ENCODE measurements at regions not wholly inside any gene's neighbourhood (a gene's known extent, or its start where the extent isn't known, plus 50 kb on each side); places are given as distances from the start of the nearest gene placed in this dataset.

DNA sequence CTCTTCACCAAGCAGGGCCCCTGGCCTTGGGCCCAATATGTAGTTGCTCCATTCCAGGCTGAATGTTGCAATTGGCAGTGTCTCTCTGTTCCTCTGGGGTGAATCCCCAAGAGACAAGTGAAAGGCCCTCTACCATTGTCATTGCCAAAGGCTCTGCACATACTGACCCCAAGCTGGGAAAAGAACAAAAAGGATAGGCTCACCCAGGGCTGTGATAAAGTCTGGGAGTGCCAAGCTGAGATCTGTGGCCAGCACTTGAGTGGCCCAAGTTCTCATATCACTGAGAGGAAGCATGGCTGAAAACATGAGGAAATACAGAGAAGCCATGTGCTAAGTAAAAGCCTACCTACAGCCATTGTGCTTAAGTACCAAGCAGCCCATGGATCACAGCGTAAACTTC is 612.2 kb upstream of the EPHA6 start (continued):
- TF ChIP-seq, protein P1, sequence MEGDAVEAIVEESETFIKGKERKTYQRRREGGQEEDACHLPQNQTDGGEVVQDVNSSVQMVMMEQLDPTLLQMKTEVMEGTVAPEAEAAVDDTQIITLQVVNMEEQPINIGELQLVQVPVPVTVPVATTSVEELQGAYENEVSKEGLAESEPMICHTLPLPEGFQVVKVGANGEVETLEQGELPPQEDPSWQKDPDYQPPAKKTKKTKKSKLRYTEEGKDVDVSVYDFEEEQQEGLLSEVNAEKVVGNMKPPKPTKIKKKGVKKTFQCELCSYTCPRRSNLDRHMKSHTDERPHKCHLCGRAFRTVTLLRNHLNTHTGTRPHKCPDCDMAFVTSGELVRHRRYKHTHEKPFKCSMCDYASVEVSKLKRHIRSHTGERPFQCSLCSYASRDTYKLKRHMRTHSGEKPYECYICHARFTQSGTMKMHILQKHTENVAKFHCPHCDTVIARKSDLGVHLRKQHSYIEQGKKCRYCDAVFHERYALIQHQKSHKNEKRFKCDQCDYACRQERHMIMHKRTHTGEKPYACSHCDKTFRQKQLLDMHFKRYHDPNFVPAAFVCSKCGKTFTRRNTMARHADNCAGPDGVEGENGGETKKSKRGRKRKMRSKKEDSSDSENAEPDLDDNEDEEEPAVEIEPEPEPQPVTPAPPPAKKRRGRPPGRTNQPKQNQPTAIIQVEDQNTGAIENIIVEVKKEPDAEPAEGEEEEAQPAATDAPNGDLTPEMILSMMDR (IDR thresholded peaks at IDR 0.05; ENCODE audit: low read depth, low read length, missing input control): no peak
- TF ChIP-seq GABPA (IDR thresholded peaks at IDR 0.05 in 1 of 2, conservative IDR thresholded peaks at IDR 0.05 in 1 of 2) (no peak), JUND (IDR thresholded peaks at IDR 0.05) (no peak), SP1 (IDR thresholded peaks at IDR 0.05) (no peak), EGR1 (IDR thresholded peaks at IDR 0.05; ENCODE audit: low read depth in 2 of 2) (no peak), ATF3 (IDR thresholded peaks at IDR 0.05) (no peak), HNF4G (IDR thresholded peaks at IDR 0.05) (no peak)

- peaks cover 0 to 4% (median 0%) of the 10 kb centered on the region in 4 donors for H3K9me3 ChIP-seq (ENCODE audit: control insufficient read depth in 4 of 4, low read length in 3 of 4)
- H3K9ac ChIP-seq (ENCODE audit: low read depth in 1 of 2, low read length in 2 of 2): no peak overlapping the region
- no peak for DNase-seq (ENCODE audit: low spot score)
- no peaks in the 10 kb centered on the region for H3K4me1 ChIP-seq (ENCODE audit: control insufficient read depth in 4 of 4, insufficient read depth in 4 of 4, low read length in 3 of 4)
- TF ChIP-seq YY1 (IDR thresholded peaks at IDR 0.05): no peak
- no peak for TF ChIP-seq ZBTB33 (IDR thresholded peaks at IDR 0.05)
- TF ChIP-seq FOXA2 (IDR thresholded peaks at IDR 0.05): no peak
- no peak for TF ChIP-seq NR2F2 (IDR thresholded peaks at IDR 0.05)
- TF ChIP-seq REST (IDR thresholded peaks at IDR 0.05): no peak
- TF ChIP-seq, protein P1 (IDR thresholded peaks at IDR 0.05; ENCODE audit: low read depth, low read length, missing input control): no peak
- TF ChIP-seq HNF4A (conservative IDR thresholded peaks at IDR 0.05): no peak
- no peak for TF ChIP-seq GABPA (IDR thresholded peaks at IDR 0.05 in 1 of 2, conservative IDR thresholded peaks at IDR 0.05 in 1 of 2)
- H3K36me3 ChIP-seq (ENCODE audit: control insufficient read depth in 4 of 4, insufficient read depth in 3 of 4, low read depth in 1 of 4, low read length in 3 of 4): no peaks in the 10 kb centered on the region
- H3K27me3 ChIP-seq (ENCODE audit: control insufficient read depth in 4 of 4, insufficient read depth in 4 of 4, low read length in 3 of 4): no peaks in the 10 kb centered on the region
- 80% methylated on average over 1 of the region's 1 CpG for WGBS
- H3K4me3 ChIP-seq (ENCODE audit: low read depth in 1 of 3, low read length in 3 of 3): no peak overlapping the region
- H3K27ac ChIP-seq (ENCODE audit: low read depth in 1 of 2, low read length in 2 of 2): no peak overlapping the region
Measured at GRCh38 chr3:96209699-96210098, 604.7 kb upstream of the EPHA6 start.
